ENCODE measurements at regions not wholly inside any gene's neighbourhood (a gene's known extent, or its start where the extent isn't known, plus 50 kb on each side); places are given as distances from the start of the nearest gene placed in this dataset.

- peaks cover 0 to 7% of the 10 kb centered on the region in 2 experiments; a peak in 1 of 4 replicates for H3K4me1 ChIP-seq (ENCODE audit: control insufficient read depth in 1 of 2, insufficient read depth in 2 of 2, low read depth in 1 of 2, low read length in 1 of 2)
- CTCF ChIA-PET: no interaction called here
- DNase-seq: no peak
- POLR2A ChIA-PET: no interaction called here
- no peaks in the 10 kb centered on the region for H3K9me2 ChIP-seq
- TF ChIP-seq RAD21 (IDR thresholded peaks at IDR 0.05; ENCODE audit: low read length) (no peak), SIN3A (IDR thresholded peaks at IDR 0.05; ENCODE audit: borderline replicate concordance, low read depth, low read length) (no peak), JUND (IDR thresholded peaks at IDR 0.05) (no peak), GATA2 (CRISPR knock-in tag; IDR thresholded peaks at IDR 0.05) (no peak), FOSL2 (IDR thresholded peaks at IDR 0.05; ENCODE audit: borderline replicate concordance, low read depth) (no peak), IRF3 (IDR thresholded peaks at IDR 0.05; ENCODE audit: low read depth, low read length) (no peak), FOXJ3 (CRISPR knock-in tag; IDR thresholded peaks at IDR 0.05) (no peak), EZH2phosphoT487 (IDR thresholded peaks at IDR 0.05; ENCODE audit: borderline replicate concordance, low read depth) (no peak), RFX5 (IDR thresholded peaks at IDR 0.05; ENCODE audit: low read length) (no peak), CHD2 (IDR thresholded peaks at IDR 0.05; ENCODE audit: low read length, partially characterized antibody) (no peak), SMC3 (IDR thresholded peaks at IDR 0.05; ENCODE audit: low read depth, low read length) (no peak), PBX3 (IDR thresholded peaks at IDR 0.05) (no peak), RXRA (IDR thresholded peaks at IDR 0.05; ENCODE audit: borderline replicate concordance, low read depth) (no peak), NRF1 (IDR thresholded peaks at IDR 0.05; ENCODE audit: low read depth, low read length) (no peak)
- TF ChIP-seq, protein P1, sequence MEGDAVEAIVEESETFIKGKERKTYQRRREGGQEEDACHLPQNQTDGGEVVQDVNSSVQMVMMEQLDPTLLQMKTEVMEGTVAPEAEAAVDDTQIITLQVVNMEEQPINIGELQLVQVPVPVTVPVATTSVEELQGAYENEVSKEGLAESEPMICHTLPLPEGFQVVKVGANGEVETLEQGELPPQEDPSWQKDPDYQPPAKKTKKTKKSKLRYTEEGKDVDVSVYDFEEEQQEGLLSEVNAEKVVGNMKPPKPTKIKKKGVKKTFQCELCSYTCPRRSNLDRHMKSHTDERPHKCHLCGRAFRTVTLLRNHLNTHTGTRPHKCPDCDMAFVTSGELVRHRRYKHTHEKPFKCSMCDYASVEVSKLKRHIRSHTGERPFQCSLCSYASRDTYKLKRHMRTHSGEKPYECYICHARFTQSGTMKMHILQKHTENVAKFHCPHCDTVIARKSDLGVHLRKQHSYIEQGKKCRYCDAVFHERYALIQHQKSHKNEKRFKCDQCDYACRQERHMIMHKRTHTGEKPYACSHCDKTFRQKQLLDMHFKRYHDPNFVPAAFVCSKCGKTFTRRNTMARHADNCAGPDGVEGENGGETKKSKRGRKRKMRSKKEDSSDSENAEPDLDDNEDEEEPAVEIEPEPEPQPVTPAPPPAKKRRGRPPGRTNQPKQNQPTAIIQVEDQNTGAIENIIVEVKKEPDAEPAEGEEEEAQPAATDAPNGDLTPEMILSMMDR (IDR thresholded peaks at IDR 0.05): no peak
- TF ChIP-seq, protein P2, sequence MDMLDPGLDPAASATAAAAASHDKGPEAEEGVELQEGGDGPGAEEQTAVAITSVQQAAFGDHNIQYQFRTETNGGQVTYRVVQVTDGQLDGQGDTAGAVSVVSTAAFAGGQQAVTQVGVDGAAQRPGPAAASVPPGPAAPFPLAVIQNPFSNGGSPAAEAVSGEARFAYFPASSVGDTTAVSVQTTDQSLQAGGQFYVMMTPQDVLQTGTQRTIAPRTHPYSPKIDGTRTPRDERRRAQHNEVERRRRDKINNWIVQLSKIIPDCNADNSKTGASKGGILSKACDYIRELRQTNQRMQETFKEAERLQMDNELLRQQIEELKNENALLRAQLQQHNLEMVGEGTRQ (IDR thresholded peaks at IDR 0.05; ENCODE audit: borderline replicate concordance, low read depth, low read length): no peak
- H3K27me3 ChIP-seq (ENCODE audit: insufficient read depth): no peaks in the 10 kb centered on the region
- no peak overlapping the region for H3K9ac ChIP-seq
- 90% methylated on average over 10 of the region's 10 CpGs for WGBS (ENCODE audit: low lambda C conversion rate)
- no peaks in the 10 kb centered on the region for H3F3A ChIP-seq (replicated peaks; ENCODE audit: insufficient read depth)
- H3K4me2 ChIP-seq: no peak overlapping the region
- no peaks in the 10 kb centered on the region for H4K20me1 ChIP-seq (ENCODE audit: insufficient read depth)
- H3K4me3 ChIP-seq (ENCODE audit: low read depth in 2 of 2, low read length in 1 of 2): no peak overlapping the region
- H3K36me3 ChIP-seq (replicated peaks in 1 of 2; ENCODE audit: control insufficient read depth in 1 of 2, insufficient read depth in 2 of 2, low read length in 1 of 2): no peaks in the 10 kb centered on the region
- H2AFZ ChIP-seq (ENCODE audit: low read depth): no peak overlapping the region
- no peaks in the 10 kb centered on the region for H3K79me2 ChIP-seq (ENCODE audit: insufficient read depth)
- no peak overlapping the region for H3K27ac ChIP-seq (ENCODE audit: low read depth in 2 of 2, low read length in 1 of 2)
- no peaks in the 10 kb centered on the region for H3K9me3 ChIP-seq
Measured at GRCh38 chr9:129363216-129363873, 185.3 kb upstream of the IER5L start.
